Hepatocyte (in vitro differentiated cells): ENCODE measurements at regions not wholly inside any gene's neighbourhood (a gene's known extent, or its start where the extent isn't known, plus 50 kb on each side); places are given as distances from the start of the nearest gene placed in this dataset.

Source experiments
- DNase-seq: peaks from one replicate; pipeline ENCODE4 v3.0.0-alpha.2; 2016; ENCODE audit warnings: low spot score
- H2AFZ ChIP-seq: fragments of 200-600 bp; sonication (generic); 2 replicates; pipeline ENCODE4 v1.6.0; 2016; ENCODE audit warnings: antibody characterized with exemption, mild to moderate bottlenecking
- H3K27ac ChIP-seq: fragments of 200-600 bp; sonication (generic); 2 replicates; pipeline ENCODE4 v1.5.1; 2016; ENCODE audit warnings: mild to moderate bottlenecking
- H3K27me3 ChIP-seq: fragments of 200-600 bp; sonication (generic); 2 replicates; pipeline ENCODE4 v1.6.1; 2016
- H3K36me3 ChIP-seq: fragments of 200-600 bp; sonication (generic); replicated peaks from 2 replicates; pipeline ENCODE4 v1.5.1; 2016; ENCODE audit warnings: low read depth; ENCODE audit not compliant: insufficient read depth
- H3K4me1 ChIP-seq: fragments of 200-600 bp; sonication (generic); 2 replicates; pipeline ENCODE4 v1.5.1; 2016; ENCODE audit warnings: mild to moderate bottlenecking, moderate library complexity; ENCODE audit not compliant: insufficient read depth
- H3K4me2 ChIP-seq: fragments of 200-600 bp; sonication (generic); 2 replicates; pipeline ENCODE4 v1.6.0; 2016
- H3K4me3 ChIP-seq: fragments of 200-600 bp; sonication (generic); 2 replicates; pipeline ENCODE4 v1.5.1; 2016; ENCODE audit warnings: mild to moderate bottlenecking
- H3K79me2 ChIP-seq: fragments of 200-600 bp; sonication (generic); 2 replicates; pipeline ENCODE4 v1.6.0; 2017; ENCODE audit warnings: mild to moderate bottlenecking
- H3K9me2 ChIP-seq: fragments of 200-600 bp; sonication (generic); replicated peaks from 2 replicates; pipeline ENCODE4 v1.6.0; 2017; ENCODE audit warnings: mild to moderate bottlenecking; ENCODE audit not compliant: insufficient read depth
- H3K9me3 ChIP-seq: fragments of 200-600 bp; sonication (generic); 2 replicates; pipeline ENCODE4 v1.5.1; 2016; ENCODE audit warnings: low read depth, mild to moderate bottlenecking
- H4K20me1 ChIP-seq: fragments of 200-600 bp; sonication (generic); 2 replicates; pipeline ENCODE4 v1.6.0; 2016; ENCODE audit warnings: mild to moderate bottlenecking; ENCODE audit not compliant: insufficient read depth, poor library complexity, severe bottlenecking
- CTCF ChIP-seq: fragments of 200-600 bp; sonication (generic); IDR thresholded peaks from 2 replicates; pipeline ENCODE4 v1.5.1; 2016; ENCODE audit warnings: antibody characterized with exemption, mild to moderate bottlenecking; ENCODE audit not compliant: poor library complexity
- EZH2 ChIP-seq: fragments of 200-600 bp; sonication (generic); IDR thresholded peaks from 2 replicates; pipeline ENCODE4 v1.6.1; 2016; ENCODE audit warnings: antibody characterized with exemption, mild to moderate bottlenecking, borderline replicate concordance
- EZH2phosphoT487 ChIP-seq: fragments of 200-600 bp; sonication (generic); IDR thresholded peaks from one replicate; pipeline ENCODE4 v1.6.1; 2018; ENCODE audit warnings: antibody characterized with exemption, mild to moderate bottlenecking, low read depth, moderate library complexity; ENCODE audit not compliant: unreplicated experiment, severe bottlenecking
- whole genome bisulfite sequencing: methylation state at CpG from one replicate; pipeline ENCODE4 v1.1.6; 2016; ENCODE audit warnings: low lambda C conversion rate; ENCODE audit errors: missing lambda C conversion rate; 5-methylcytosine and 5-hydroxymethylcytosine counted together

DNA sequence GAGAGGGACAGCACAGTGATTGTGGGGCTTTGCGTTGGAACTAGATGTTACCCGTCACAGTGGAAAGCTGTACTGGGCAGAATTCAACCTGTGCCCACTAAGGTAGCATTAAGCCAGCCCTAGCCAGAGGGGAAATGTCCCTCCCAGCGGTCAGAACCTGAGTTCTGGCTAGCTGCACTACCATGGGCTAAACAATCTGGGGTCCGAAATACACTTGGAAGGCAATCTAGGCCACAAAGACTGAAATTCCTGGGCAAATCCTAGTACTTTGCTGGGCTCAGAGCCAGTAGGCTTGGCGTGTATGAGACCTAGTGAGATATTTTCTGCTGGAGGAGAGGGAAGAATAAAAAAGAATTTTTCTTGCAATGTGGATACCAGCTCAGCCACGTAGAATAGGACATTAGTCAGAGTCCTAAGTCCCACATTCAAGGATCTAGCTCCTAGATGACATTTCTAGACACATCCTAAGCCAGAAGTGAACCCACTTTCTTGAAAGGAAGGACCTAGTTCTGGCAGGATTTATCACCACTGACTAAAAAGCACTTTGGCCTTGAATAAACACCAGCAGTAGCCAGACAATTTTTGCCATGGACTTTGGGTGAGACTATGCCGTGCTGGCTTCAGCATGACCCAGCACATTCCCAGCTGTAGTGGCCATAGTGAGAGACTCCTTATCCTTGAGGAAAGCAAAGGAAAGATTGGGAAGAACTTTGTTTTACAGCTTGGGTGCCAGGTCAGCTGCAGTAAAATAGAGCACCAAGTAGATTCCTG is 618.0 kb downstream of the BRINP1 start:
- Histone ChIP-seq H3K79me2 (no peaks in the 10 kb centered on the region), H3K4me2 (no peak overlapping the region), H3K27ac (no peak overlapping the region), H3K9me3 (no peaks in the 10 kb centered on the region), H3K4me1 (no peaks in the 10 kb centered on the region), H3K36me3 (no peaks in the 10 kb centered on the region), H3K27me3 (no peaks in the 10 kb centered on the region), H3K9me2 (no peaks in the 10 kb centered on the region), H4K20me1 (no peaks in the 10 kb centered on the region), H2AFZ (no peak overlapping the region), H3K4me3 (no peak overlapping the region)
- WGBS: 84% methylated on average over 7 of the region's 7 CpGs
- no peak for DNase-seq
- TF ChIP-seq EZH2: no peak

GRCh38 chr9:118751848-118752223 is 617.4 kb downstream of the BRINP1 start:
- Histone ChIP-seq H4K20me1 (no peaks in the 10 kb centered on the region), H3K9me3 (no peaks in the 10 kb centered on the region), H3K9me2 (no peaks in the 10 kb centered on the region), H3K27me3 (no peaks in the 10 kb centered on the region), H2AFZ (no peak overlapping the region), H3K36me3 (no peaks in the 10 kb centered on the region), H3K4me1 (no peaks in the 10 kb centered on the region), H3K79me2 (no peaks in the 10 kb centered on the region), H3K4me3 (no peak overlapping the region), H3K4me2 (no peak overlapping the region), H3K27ac (no peak overlapping the region)
- TF ChIP-seq EZH2 (no peak), CTCF (no peak), EZH2phosphoT487 (no peak)
- 98% methylated on average over 3 of the region's 3 CpGs for WGBS
- DNase-seq: no peak

DNA sequence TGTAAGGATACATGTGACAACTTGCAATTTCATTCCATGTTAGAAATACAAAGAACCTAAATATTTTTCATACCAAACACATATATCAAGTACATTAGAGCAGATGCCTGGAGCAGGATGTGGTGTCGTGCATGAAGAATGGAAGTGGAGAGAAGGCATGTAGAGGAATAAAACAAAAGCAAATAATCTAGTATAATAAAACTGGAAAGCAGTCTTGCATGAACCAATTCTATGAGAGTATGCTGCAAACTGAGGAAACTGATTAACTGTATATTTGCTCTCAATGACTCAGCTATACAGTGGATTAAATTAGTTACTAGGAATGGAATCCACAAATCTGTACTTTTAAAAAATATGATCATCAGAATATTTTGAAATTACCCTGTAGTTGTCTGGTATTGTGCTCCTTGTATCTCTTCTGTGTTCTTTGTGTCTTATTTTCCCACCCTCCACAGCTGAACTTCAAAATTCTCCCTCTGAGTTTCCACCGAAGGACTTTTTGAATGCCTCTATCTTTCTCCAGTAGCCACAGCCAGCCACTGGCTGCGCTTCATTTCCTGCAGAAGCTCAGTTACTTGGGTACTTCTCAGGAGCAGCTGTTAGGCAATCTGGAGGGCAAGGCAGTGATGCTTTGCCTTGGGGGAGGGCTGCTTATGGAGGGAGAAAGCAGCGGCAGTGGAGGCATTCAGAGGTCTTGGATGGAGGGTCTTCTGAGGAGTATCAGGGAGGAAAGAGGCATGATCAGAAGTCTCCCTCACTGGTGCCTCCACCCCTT is 608.0 kb downstream of the BRINP1 start:
- Histone ChIP-seq H3K4me3 (no peak overlapping the region), H3K9me3 (no peaks in the 10 kb centered on the region), H3K36me3 (no peaks in the 10 kb centered on the region), H3K27ac (no peak overlapping the region), H3K79me2 (no peaks in the 10 kb centered on the region), H3K9me2 (no peaks in the 10 kb centered on the region), H3K27me3 (no peaks in the 10 kb centered on the region), H2AFZ (no peak overlapping the region), H4K20me1 (no peaks in the 10 kb centered on the region), H3K4me1 (no peaks in the 10 kb centered on the region), H3K4me2 (no peak overlapping the region)
- 77% methylated on average over 4 of the region's 4 CpGs for WGBS
- TF ChIP-seq EZH2phosphoT487 (no peak), CTCF (no peak), EZH2 (no peak)
- DNase-seq: peak; percentile 9

- Histone ChIP-seq H3K27ac (no peak overlapping the region), H3K79me2 (no peaks in the 10 kb centered on the region), H4K20me1 (no peaks in the 10 kb centered on the region), H3K9me2 (no peaks in the 10 kb centered on the region), H2AFZ (no peak overlapping the region), H3K4me2 (no peak overlapping the region), H3K4me3 (no peak overlapping the region), H3K27me3 (no peaks in the 10 kb centered on the region), H3K4me1 (no peaks in the 10 kb centered on the region), H3K9me3 (no peaks in the 10 kb centered on the region), H3K36me3 (no peaks in the 10 kb centered on the region)
- TF ChIP-seq EZH2 (no peak), EZH2phosphoT487 (no peak), CTCF (no peak)
- DNase-seq: no peak
- 87% methylated on average over 5 of the region's 5 CpGs for WGBS
Measured at GRCh38 chr9:118767571-118767970, 601.7 kb downstream of the BRINP1 start.
